Mononuclear cell (primary cell): ENCODE measurements at regions not wholly inside any gene's neighbourhood (a gene's known extent, or its start where the extent isn't known, plus 50 kb on each side); places are given as distances from the start of the nearest gene placed in this dataset.
"Not testable (repeated sequence)": the region's sequence is repeated elsewhere in the genome, so short reads cannot be mapped to it uniquely, and the experiment has no call there.

Experiments used
- H3K27me3 ChIP-seq: 2 replicates; pipeline ENCODE4 v1.6.0; 2011; ENCODE audit warnings: low read length, control low read depth; ENCODE audit not compliant: insufficient read depth
- H3K4me1 ChIP-seq: 2 replicates; pipeline ENCODE4 v1.5.1; 2011; ENCODE audit warnings: mild to moderate bottlenecking, low read length, control low read depth; ENCODE audit not compliant: insufficient read depth
- H3K4me3 ChIP-seq: 2 replicates; pipeline ENCODE4 v1.5.1; 2011; ENCODE audit warnings: mild to moderate bottlenecking, low read length, moderate library complexity
- H3K9me3 ChIP-seq: 2 replicates; pipeline ENCODE4 v1.5.1; 2011; ENCODE audit warnings: low read depth, mild to moderate bottlenecking, control low read depth, low read length

DNA sequence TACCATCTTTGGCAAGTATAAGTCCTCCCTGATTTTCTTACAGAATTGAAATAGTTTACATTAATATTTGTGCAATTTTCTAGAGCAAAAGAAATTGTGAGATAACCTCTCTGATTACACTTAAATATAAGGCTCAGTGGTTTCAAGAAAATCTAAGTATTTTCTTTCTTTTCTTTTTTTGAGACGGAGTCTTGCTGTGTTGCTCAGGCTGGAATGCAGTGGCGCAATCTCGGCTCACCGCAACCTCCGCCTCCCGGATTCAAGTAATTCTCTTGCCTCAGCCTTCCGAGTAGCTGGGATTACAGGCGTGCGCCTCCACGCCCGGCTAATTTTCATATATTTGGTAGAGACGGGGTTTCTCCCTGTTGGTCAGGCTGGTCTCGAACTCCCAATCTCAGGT is 813.9 kb upstream of the SLC10A2 start:
- not testable (repeated sequence) for H3K4me1 ChIP-seq, H3K27me3 ChIP-seq, H3K9me3 ChIP-seq, H3K4me3 ChIP-seq

DNA sequence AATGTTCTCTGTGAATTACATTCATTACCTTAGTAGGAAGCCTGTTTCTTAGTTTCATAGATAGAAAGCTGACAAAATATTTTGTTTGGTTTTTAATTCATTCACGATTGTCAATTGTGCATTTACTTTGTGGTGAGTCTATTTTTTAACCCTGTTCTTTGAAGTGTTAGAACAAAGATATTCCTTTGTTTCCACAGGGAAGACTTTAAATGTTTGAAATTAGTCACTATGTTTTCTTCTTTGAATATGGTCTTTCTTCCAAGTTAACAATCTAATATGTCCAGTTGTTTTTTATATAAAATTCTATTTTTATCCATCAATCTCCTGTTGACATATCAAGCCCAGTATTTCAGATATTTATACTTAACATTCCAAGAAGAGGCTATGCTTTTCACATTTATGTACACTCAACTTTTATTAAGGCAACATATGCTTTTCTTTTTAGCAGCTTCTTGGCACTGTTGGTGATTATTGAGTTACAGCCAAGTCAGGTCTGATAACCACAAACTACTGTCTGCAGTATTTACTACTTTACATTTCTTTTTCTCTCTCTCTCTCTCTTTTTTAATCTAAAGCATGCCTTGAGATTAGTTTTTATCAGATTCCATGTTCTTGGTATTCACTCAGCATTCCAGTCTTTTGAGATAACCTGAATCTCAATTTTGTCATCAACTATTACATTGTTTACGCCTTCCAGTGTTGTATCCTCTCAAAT is 812.8 kb upstream of the SLC10A2 start:
- no peaks in the 10 kb centered on the region for H3K9me3 ChIP-seq

DNA sequence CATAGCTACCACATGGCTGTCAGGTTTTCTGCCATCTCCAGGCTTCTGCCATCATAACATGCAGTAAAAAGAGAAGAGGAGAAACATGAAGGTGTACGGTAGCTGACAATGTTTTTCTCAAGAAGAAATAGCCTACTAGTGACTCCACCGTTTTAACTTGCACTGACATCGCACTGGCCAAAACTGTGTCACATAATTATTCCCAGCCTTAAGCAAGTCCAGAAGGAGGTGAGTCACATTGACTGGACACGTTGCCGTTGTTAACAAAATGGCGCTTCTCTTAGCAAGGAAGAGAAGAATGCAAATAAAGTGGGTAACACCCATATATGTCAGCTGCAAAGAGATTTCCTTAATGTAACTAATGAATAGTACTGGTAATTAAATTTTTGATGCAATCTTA is 810.4 kb upstream of the SLC10A2 start:
- Histone ChIP-seq H3K27me3 (no peaks in the 10 kb centered on the region), H3K4me1 (no peaks in the 10 kb centered on the region), H3K4me3 (no peak overlapping the region), H3K9me3 (no peaks in the 10 kb centered on the region)

More for the DNA sequence above, 812.8 kb upstream of the SLC10A2 start:
- no peaks in the 10 kb centered on the region for H3K4me1 ChIP-seq
- H3K4me3 ChIP-seq = no peak overlapping the region
- H3K27me3 ChIP-seq = no peaks in the 10 kb centered on the region

DNA sequence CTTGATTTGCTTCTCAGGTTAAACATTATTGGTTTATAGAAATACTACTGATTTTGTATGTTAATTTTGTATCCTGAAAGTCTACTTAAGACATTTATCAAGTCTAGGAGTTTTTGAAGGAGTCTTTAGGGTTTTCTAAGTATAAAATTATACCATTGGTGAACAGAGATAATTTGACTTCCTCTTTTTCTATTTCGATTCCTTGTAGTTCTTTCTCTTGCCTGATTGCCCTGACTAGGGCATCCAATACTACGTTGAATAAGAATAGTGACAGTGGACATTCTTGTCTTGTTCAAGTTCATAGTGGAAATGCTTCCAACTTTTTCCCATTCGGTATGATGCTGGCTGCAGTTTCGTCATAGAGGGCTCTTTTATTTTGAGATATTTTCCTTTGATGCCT is 807.5 kb upstream of the SLC10A2 start:
- H3K4me3 ChIP-seq = no peak overlapping the region
- H3K9me3 ChIP-seq = no peaks in the 10 kb centered on the region
- H3K27me3 ChIP-seq = no peaks in the 10 kb centered on the region
- H3K4me1 ChIP-seq = no peaks in the 10 kb centered on the region

DNA sequence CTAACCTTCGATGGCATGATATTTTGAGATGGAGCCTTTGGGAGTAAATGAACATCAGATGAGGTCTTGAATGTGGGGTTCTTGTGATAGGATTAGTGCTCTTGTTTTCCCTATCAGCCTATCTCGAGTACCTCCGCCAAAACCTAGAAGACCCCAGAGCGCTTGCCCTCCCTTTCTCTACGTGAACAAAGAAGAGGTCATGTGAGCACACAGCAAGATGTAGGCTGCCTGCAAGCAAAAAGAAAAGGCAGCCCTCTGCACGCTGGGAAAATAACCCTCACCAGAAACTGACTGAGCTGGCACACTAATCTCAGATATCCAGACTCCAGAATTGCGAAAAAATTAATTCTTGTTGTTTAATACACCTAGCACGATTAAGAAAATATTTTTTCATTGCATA is 799.8 kb upstream of the SLC10A2 start:
- no peaks in the 10 kb centered on the region for H3K9me3 ChIP-seq
- no peak overlapping the region for H3K4me3 ChIP-seq
- no peaks in the 10 kb centered on the region for H3K4me1 ChIP-seq
- H3K27me3 ChIP-seq = no peaks in the 10 kb centered on the region

DNA sequence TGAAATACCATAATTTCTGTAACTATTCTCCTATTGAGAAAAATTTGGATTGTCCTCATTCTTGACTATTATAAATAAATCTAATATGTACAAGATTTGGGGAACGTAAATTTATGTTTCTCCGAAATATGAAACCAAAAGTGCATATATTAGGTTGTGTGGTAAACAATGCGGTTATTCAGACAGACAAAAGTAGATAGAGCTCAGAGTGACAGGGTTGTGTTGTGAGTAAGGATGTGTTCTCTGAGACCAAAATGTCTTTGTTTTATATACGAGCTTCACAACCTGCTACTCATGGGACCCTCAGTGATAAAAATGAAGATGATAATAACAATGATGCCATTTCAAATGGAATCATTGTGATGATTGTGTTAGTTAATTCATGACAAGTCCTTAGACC is 796.3 kb upstream of the SLC10A2 start:
- no peaks in the 10 kb centered on the region for H3K27me3 ChIP-seq
- H3K4me3 ChIP-seq = no peak overlapping the region
- H3K9me3 ChIP-seq = no peaks in the 10 kb centered on the region
- H3K4me1 ChIP-seq = no peaks in the 10 kb centered on the region

DNA sequence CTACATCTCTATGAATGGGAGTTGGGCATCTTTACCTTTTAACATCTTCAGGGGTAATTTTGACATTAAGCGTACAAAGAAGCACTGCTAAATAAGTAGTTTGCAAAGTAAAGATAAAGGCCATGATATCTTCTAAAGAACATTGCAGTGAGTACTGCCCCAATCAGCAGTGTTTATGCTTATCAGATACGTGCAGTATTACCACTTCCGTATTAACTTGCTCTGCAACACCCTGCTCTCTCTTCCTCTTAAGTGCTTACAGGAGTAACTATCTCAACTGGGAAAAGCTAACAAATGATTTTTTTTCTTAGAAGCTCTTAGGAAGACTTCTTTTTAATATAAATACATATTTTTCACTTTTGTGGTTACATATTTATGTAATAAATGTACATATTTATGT is 793.7 kb upstream of the SLC10A2 start:
- no peak overlapping the region for H3K4me3 ChIP-seq
- H3K4me1 ChIP-seq = no peaks in the 10 kb centered on the region
- H3K27me3 ChIP-seq = no peaks in the 10 kb centered on the region
- H3K9me3 ChIP-seq = no peaks in the 10 kb centered on the region

DNA sequence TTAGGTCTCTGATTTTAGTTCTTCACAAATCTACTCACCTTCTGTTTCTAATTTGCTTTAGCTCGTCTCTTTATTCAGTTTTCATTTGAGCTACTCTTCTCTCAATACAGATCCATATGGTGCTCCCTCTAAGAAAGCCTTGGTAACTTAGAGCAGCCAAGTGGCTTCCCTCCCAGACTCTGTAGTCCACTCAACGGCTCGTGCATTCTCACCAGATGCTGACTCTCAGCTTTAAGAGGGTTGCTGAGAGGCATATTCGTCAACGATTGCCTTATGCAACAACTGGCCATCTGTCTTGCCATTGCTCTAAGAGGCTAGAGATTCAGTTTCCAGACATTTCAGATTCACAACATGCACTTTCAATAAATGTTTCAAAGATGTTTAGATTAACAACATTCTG is 785.8 kb upstream of the SLC10A2 start:
- Histone ChIP-seq H3K4me1 (no peaks in the 10 kb centered on the region), H3K27me3 (no peaks in the 10 kb centered on the region), H3K9me3 (no peaks in the 10 kb centered on the region), H3K4me3 (no peak overlapping the region)

DNA sequence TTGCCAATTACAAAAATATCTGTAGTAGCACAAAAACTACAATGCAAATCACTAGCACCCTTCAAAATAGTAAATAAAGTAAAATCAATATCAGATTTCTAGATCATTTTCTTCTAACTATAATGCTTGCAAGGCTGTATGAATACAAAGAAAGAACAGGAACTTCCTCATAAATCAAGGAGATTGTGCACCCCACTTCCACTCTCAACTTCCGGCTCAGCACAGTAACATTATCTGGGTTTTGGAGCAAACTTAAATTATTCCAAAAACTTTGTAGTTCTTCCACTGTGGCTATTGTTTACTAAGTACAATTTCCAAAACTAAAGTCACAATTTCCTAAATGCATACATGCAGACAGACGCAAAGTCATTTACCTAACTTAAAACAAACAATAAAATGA is 778.3 kb upstream of the SLC10A2 start:
- no peak overlapping the region for H3K4me3 ChIP-seq
- no peaks in the 10 kb centered on the region for H3K27me3 ChIP-seq
- H3K4me1 ChIP-seq = no peaks in the 10 kb centered on the region
- H3K9me3 ChIP-seq = no peaks in the 10 kb centered on the region

DNA sequence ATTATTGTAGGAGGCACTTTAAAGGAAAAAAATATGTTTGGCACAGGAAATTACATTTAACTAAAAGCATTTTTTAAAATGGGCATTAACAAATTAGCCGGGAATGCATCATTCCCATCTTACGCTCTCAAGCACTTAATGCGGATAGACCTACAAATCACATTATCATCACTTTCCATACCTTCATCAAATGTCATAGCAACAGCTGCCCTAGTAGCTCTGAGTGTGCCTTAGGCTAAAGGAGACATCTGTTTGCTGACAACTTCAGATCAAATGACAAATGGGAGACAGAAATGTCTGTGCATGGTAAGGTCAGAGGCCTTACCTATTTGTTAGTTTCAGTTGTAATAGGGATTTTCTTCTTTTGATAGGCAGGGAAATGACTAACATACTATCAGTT is 773.2 kb upstream of the SLC10A2 start:
- Histone ChIP-seq H3K27me3 (no peaks in the 10 kb centered on the region), H3K4me1 (no peaks in the 10 kb centered on the region), H3K9me3 (no peaks in the 10 kb centered on the region), H3K4me3 (no peak overlapping the region)

DNA sequence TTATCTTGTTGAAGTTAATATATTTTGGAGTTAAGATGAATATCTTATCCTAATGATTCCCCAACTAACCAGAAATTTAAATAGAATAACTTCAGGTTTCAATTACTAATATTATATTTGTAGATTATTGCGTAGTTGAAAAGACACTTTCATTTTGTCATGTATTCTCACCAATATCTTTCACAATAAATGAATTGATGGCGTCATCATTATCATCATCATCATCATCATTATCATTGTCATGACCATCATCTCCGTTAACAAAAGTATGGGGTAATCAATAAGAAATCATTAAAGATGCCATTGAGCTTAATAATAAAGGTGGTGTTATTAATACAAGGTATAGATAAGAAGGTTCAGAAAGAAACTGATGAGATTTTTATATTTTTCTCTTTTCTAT is 768.8 kb upstream of the SLC10A2 start:
- Histone ChIP-seq H3K4me3 (no peak overlapping the region), H3K4me1 (no peaks in the 10 kb centered on the region), H3K27me3 (no peaks in the 10 kb centered on the region), H3K9me3 (no peaks in the 10 kb centered on the region)

DNA sequence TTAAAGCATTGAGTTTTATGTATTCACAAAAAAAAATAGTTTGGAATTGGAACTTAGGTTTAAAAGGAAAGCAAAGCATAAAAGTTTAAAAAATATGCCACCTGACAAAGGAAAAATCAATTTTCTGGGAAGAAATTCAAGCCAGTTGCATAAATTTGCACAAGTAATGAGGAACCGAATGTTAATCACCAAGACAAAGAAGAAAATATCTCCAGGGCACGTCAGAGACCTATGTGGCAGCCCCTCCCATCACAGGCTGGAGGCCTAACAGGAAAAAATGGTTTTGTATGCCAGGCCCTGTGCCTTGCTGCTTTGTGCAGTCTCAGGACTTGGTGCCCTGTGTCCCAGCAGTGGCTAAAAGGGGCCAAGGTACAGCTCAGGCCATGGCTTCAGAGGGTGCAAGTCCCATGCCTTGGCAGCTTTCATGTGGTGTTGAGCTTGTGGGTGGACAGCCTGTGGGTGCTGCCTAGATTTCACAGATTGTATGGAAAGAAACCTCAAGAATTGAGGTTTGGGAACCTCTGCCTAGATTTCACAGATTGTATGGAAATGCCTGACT is 767.2 kb upstream of the SLC10A2 start:
- Histone ChIP-seq H3K9me3 (no peaks in the 10 kb centered on the region), H3K27me3 (no peaks in the 10 kb centered on the region), H3K4me3 (no peak overlapping the region), H3K4me1 (no peaks in the 10 kb centered on the region)

DNA sequence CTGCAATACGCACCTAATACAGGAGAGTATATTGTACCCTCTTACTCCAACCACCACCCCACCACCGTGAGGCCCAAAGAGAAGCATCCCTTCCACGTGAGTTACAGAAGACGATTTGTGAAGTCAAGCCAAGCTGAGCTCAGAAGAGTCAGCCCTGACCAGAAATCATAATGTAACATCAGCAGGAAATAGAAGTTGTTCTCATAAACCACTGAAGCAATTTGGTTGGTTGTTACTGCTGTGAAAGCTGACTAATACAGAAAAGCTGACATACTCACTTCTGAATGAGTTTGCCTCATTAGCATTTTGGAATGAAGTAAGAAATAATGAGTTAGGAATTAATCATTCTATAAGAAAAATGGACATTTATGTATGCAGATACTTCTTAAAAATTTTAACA is 749.4 kb upstream of the SLC10A2 start:
- H3K9me3 ChIP-seq = no peaks in the 10 kb centered on the region
- no peak overlapping the region for H3K4me3 ChIP-seq
- no peaks in the 10 kb centered on the region for H3K27me3 ChIP-seq
- no peaks in the 10 kb centered on the region for H3K4me1 ChIP-seq

DNA sequence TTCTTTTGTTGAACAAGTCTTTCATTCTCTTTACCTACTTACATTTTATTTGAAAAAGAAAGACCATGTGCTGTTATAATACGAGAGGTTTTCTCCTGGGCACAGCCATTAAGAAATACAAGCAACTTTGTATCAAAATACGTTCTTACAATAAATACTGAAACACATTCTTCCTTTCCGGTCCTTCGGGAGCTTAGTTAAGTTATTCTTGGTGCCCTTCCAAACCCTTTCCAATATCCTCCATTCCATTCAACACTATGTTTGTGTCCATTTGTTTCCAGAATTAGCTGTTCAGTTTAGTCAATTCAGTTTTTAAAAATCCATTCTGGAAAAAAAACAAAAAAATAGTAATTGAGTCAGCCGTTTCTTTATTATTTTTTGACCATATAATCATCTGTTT is 746.8 kb upstream of the SLC10A2 start:
- Histone ChIP-seq H3K9me3 (no peaks in the 10 kb centered on the region), H3K4me1 (no peaks in the 10 kb centered on the region)

DNA sequence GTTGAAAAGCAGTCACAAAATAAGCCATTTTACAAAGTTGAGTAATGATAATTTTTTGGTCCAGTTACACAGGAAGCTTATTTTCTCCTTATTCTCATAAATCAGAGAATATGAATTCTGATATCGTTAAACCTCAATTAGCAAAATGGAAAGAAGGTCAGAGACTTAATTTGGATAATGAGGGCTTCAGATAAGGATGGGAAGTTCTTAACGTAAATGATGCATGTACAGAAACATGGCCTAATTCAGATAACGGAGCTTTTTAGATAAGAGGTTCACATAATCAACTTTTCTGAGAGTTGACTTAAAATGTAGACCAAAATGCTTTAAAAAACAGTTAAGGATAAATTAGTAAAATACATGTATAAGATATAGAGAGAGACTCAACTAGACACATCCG is 746.3 kb upstream of the SLC10A2 start:
- H3K4me1 ChIP-seq = no peaks in the 10 kb centered on the region
- no peaks in the 10 kb centered on the region for H3K27me3 ChIP-seq
- H3K9me3 ChIP-seq = no peaks in the 10 kb centered on the region
- no peak overlapping the region for H3K4me3 ChIP-seq

More for the DNA sequence above, 746.8 kb upstream of the SLC10A2 start:
- H3K4me3 ChIP-seq = no peak overlapping the region
- H3K27me3 ChIP-seq = no peaks in the 10 kb centered on the region

DNA sequence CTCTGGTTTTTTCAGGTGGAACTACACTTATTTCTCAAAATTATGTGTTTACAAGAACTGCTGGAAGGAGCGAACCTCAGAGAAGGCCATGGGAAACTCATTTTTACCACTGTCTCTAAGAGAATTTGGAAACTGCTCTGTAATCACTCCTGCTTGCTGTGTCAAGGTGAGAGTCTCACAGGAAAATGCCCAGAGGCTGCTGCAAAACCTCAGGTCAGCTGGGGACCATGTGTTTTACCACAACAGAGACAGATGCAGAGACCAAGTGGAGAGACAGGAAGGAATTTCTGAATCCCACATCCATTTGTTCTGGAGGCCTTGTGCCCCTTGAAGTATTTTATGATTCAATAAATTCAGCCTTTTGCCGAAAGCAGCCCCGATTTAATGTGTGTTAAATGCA is 743.8 kb upstream of the SLC10A2 start:
- Histone ChIP-seq H3K9me3 (no peaks in the 10 kb centered on the region), H3K27me3 (no peaks in the 10 kb centered on the region), H3K4me1 (no peaks in the 10 kb centered on the region), H3K4me3 (no peak overlapping the region)
